ENCODE measurements at regions not wholly inside any gene's neighbourhood (a gene's known extent, or its start where the extent isn't known, plus 50 kb on each side); places are given as distances from the start of the nearest gene placed in this dataset.

DNA sequence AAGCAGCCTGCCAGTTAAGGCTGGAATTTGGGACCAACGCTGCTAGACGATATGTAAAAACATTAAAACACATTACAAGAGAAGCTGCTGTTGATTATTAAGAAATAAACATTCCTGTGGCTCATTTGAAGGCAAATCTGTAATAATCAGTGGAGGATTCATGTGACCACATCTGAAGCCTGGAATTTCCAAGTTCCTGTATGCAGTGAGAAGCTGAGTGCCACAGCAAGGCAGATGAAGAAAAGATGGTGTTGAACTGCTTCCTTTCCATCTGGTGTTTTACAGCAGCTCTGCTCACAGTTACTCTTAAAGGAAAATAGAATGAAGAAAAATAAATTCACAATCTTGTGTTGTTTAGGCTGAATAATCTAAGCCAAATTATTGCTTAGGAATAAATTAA, 139.3 kb upstream of the ROBO2 start:
- no peak for DNase-seq (ENCODE audit: low spot score)

DNA sequence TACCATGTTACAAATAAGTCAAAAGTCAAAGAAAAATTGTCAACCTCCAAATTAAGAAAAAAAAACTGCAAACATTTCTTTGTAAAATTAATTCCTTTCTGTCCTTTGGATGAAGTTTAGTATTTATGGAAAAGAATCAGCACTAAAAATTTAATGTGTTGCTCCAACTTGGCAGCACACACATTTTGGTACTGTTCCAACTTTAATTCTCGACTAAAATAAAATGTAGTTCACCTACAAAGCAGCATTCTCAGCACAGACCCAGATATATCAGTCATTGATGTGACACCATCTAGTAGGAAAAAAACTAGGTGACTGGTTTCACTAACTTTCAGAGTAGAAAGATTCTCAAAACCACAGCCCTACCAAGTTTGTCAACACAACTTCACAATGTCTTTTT, 131.7 kb upstream of the ROBO2 start:
- DNase-seq (ENCODE audit: low spot score) = no peak

DNA sequence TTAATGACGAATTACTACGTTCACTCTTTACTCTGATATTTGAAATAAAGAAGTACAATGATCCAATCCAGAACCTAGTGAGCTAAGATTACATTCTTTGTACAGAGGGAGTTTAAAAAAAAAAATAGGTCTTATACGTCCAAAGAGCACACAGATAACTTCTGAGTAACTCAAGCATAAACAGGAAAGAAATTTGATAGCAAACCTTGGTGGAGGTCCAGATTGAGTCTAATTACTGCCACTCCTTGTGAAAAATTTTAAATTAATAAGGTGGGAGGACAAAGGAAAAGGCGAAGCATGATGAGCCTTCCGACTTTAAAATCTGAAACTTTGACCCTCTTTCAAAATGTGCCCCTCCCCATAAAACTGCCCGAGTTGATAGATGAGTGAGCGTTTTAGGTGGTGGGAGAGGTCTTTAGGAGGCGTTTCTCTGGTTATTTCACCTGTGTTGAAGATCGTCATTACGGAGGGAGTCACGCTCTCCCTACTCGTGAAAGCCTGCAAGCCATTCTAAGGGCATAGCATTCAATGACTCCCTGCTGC, 127.0 kb upstream of the ROBO2 start:
- DNase-seq (ENCODE audit: low spot score) = no peak

DNA sequence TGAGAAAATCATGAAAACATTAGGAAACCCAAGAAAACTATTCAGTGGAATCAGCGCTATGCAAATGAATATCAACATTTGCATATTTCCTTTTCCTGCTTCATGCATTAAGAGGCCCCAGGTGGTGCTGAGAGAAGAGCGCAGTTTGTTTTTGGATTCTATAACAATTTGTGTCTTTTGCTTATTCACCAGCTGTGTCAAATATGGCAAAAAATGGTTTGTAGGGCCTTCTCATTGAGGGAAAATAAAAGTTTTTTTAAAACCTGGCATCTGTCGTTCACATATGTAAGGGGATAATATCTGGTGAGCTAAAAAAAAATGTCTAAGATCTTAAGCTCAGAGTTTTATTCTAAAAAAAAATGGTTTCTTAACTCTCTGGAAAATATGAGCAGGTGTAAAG, 122.5 kb upstream of the ROBO2 start:
- DNase-seq (ENCODE audit: low spot score) = no peak

DNA sequence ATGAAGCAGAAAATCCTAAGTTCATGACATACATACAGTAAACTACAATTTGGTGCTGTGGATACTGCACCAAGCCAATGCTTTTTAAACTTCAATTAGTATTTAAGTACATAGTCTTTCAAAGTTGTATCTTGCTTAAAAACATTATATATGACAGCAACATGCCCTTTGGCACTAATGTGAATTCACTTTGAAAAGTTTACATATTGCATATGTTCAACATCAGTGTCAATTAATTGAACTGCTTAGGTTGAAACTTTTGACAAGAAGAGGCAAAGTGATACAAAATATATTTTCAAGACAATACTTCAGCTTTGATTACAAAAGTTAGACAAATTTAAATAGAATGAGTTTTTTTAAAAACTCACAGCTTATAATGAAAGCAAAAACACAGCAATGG, 119.4 kb upstream of the ROBO2 start:
- no peak for DNase-seq (ENCODE audit: low spot score)

DNA sequence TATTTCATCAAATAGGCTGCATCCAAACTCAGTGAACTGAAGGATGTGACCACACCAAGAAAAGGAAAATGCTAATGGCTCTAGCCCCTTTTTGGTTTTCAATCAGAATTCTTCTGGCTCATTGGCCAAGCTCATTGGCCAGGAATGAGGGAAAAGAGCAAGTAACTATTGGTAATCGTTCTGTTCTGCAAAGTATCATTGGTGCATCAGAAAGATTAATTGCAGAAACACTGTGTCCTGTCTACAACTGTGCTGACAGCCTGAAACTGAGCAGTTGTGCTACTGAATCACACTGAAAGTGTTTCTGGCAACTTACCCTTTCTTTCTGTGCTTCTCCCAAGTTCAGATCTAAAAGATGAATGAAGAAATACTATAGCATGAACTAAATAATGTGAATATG, 116.4 kb upstream of the ROBO2 start:
- DNase-seq (ENCODE audit: low spot score) = no peak

DNA sequence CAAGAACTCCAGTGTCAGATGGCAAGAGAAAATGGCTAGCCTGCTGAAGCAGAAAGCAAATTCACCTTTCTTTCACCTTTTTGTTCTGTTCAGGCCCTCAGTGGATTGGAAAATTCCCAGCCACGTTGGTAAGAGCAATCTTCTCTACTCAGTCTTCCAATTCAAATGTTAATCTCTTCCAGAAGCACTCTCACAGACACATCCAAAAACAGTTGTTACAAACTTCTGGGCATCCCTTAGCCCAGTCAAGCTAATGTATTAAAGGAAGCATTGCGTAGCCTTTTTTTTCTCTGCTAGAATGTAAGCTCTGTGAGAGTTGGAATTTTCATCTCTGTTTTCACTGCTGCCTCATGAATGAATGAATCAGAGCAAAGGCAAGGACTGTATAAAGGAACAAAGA, 109.2 kb upstream of the ROBO2 start:
- no peak for DNase-seq (ENCODE audit: low spot score)

DNA sequence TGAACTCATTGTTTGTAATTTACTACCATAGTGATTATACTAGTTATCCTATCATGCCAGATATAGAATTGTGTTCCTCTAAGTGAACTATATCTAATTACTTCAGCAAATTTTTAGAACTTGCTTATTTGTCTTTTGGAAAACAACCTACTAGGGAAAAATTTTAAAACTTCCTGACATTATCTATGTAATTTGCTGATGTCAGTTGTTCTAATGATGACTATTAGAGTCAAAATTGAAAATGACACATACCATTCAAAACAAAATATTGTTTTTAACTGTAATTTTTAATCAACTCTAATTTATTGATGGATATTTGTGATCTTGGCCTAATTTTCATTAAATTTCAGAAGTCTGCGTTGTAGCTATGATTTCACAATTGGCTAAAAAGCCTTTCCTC, 106.7 kb upstream of the ROBO2 start:
- no peak for DNase-seq (ENCODE audit: low spot score)

DNA sequence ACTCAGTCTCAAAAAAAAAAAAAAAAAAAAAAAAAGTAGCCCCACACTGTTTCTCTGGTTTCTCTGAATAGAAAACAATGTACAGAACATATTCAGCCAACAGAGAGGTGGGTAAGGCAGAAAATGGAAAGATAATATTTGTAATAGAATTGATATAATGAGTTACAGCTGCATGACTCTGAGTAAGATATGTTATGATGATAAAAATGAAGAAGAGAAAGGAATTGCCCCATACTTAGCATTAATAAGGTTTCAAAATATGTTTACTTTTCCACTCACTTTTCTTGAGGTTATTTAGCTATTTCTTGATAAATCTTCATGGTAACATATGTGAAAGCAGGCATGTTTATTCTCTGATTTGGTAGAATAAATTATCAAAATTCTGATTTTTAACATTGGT, 100.9 kb upstream of the ROBO2 start:
- DNase-seq (ENCODE audit: low spot score) = no peak

DNA sequence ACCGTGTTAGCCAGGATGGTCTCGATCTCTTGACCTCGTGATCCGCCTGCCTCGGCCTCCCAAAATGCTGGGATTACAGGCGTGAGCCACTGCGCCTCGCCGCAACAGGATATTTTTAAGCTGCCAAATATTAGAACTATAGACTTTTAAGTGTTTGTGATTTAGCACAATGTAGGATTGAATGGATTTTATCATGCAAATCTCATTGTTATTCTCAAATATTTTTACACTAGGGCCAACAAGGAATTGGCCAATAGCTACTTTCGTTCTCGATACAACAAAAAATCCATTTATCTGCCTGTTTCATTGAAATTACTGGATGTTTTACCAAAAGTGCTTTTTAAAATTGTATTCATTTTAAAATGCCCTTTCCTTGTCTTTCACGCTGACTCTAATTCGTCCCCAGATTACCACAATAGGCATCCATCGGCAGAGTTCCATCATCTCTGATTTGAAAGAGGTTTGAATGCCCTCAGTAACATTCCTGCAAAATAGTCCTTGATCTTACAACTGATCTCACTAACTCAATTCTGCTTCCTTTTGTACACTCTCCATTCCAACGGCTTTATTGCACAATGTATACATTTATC, 99.6 kb upstream of the ROBO2 start:
- DNase-seq (ENCODE audit: low spot score) = no peak

DNA sequence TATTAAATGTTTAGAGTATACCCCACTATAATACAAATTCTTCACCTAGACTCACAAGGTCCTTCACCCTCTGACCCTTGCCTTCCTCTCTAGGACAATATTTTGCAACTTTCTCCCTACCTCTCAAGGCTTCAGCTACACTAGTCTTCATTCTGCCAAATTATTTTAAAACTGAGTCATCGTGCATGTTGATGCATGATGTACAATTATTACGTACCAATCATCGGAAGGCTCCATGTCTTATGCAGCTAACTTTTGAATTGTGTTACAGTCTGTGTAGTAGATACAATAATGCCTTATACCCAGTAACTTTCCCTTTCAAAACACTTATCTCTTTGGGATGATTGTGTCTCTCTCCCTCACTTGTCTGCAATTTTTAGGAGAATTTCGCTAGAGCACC, 98.5 kb upstream of the ROBO2 start:
- no peak for DNase-seq (ENCODE audit: low spot score)

DNA sequence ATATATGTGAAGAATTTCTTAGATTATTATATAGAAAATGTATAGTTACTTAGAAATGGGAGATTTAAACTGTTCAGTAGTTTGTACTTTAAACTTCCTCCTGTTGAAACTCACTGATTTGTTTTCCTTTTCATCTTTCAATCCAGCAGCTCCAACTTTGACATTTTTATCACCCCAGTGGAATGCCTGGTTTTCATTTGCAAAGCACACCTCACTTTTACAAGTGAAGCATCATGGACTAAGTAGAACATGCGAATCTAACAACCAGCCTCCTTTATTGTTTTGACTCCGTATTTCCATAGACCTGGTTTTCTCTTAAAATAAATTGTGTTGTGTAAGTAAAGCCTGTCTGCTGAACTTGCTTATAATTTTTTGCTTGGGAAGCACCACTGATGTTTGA, 97.8 kb upstream of the ROBO2 start:
- no peak for DNase-seq (ENCODE audit: low spot score)

DNA sequence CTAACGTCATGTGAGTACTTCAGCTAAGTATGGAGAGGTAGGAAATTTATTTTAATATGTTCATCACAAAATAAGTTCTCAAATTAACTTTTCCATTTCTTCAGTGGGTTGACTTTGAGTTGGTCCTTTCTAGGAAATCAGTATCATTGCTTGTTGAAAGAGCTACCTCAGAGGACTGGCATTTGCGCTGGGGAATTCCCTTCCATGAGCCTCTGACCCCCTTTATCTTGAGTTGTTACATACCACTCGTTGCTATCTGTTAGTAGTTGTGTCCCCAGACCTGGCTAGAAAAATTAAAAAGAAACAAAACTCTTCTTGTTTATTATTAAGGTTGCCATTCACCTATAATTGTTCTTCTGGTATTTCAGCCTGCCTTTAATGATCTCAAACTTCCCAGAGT, 96.8 kb upstream of the ROBO2 start:
- no peak for DNase-seq (ENCODE audit: low spot score)

DNA sequence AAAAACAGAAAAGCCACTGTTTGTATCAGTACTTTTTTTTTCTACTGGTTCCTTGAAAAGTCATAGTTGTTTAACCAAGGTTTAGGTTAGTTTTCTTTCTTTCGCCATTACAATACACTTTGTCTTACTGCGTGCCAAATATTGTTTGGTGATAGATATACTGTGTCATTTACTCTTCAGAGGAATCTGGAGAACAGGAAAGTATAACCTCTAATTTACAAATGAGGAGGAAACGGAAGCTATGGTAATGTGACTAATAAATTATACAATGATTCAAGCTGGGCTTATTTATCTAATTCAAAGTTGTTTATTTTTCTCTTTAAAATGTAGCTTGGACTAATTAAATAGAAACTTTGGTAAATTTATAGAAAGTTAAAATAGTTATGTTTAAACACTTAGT, 96.2 kb upstream of the ROBO2 start:
- no peak for DNase-seq (ENCODE audit: low spot score)

DNA sequence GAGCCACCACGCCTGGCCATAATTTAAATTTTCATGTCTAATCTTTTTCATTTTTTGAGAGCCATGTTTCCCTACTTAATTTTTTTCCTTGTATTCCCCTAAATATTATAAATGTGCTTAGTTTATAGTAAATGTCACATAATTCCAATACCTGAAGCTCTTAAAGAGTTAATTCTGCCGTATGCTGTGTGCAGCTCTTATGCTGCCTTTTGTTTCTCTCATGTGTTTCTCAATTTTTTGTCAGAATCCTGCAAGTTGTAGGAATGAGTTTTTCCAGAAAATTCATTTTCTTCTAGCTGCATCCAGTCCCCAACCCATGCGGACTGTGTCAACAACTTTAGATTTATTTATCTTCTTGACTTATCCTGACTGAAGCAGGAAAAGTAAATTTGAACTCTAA, 90.9 kb upstream of the ROBO2 start:
- no peak for DNase-seq (ENCODE audit: low spot score)

DNA sequence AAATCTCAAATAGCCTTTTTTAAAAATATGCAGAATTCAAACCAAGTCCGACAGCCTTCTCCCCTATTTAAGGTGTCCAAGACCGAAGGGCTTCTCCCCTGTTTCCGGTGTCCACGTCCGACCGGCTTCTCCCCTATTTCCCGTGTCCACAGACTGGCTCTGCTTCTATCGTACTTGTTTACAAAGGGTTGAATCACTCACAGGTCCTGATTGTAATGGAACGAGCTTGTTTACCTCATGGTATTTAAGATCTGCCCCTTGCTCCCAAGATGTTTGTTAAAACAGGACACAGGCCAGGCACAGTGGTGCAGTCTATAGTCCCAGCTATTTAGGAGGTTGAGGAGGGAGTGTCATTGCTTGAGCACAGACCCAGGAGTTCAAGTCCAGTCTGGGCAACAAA, 90.4 kb upstream of the ROBO2 start:
- no peak for DNase-seq (ENCODE audit: low spot score)

DNA sequence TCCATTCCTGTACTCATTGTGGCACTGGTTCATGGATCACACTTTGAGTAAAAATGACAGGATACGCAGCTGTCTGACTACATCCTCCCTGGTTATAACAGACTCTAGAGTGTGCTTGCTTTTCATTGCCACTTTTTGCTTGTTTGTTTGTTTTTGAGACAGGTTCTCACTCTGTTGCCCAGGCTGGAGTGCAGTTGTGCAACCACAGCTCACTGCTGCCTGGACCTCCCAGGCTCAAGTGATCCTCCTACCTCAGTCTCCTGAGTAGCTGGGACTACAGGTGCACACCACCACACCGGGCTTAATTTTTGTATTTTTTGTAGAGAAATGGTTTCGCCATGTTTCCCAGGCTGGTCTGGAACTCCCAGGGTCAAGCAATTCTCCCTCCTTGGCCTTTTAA, 89.3 kb upstream of the ROBO2 start:
- DNase-seq (ENCODE audit: low spot score) = no peak

DNA sequence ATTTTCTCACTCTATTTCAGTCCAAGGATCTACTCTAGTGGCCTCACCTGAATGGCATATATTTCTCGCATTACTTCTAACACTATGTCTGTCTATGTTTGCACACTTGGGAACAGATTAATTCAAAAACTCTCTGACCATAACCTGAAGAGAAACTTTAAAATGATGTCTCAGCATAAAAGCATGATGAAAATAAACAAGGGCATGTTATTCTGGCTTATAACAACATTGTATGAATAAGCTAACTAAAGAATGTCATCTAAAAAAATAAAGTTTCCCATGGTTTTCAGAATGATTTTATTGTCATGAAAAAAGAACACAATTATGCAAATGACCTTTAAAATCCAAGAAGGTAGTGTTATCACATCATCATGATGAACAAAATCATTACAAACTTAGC, 85.5 kb upstream of the ROBO2 start:
- DNase-seq (ENCODE audit: low spot score) = no peak

DNA sequence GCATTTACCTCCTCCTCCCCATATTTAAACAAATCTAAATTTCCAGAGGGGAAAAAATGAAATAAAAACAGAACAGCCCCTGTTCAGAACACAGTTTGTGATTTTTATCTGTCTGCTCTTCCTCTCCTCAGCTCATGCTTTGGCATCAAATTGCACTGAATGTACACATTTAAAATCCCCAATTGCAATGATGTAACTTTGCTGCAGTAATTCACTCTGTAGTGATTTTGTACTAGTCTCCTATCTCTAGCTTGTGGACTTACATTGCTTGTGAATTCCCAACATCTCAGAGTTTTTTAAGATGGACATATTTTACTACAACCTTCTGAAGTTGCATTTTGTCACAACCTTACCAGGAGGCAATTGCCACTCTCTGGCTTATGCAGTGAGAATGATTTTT, 81.6 kb upstream of the ROBO2 start:
- DNase-seq (ENCODE audit: low spot score) = no peak

DNA sequence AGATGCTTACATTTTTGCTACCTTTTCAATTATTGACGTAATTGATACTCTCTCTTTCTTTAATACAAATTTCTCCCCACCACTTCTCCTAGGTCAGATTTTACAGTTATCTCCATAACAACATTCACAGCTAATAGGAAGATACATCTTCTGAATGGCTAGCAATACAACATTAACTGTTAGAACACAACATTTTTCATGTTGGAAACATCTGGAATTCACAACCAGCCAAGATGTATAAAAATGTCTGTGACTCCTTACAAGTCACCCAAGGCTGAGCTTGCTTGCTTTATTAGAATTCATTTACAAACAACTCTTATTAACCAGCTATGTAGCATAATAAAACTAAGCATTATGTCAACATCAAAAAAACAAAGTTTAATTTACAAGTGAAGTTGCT, 81.0 kb upstream of the ROBO2 start:
- no peak for DNase-seq (ENCODE audit: low spot score)

DNA sequence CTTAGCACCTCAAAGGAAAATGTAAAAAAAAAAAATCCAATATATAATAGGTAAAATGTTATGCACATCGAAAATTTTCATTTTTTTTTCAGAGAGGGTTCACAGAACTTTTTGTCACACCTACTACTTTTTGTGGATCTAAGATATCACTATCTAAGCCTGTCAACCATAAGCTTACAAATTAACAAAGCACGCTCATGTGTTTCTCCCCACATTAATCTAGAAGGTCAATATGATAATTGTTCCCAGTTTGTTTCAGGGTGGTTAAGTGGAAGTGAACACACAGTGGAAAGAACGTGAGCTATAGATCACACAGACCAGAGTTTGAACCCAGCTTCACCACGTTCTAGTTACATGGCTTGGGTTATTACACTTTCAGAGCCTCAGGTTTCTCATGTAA, 78.6 kb upstream of the ROBO2 start:
- no peak for DNase-seq (ENCODE audit: low spot score)

DNA sequence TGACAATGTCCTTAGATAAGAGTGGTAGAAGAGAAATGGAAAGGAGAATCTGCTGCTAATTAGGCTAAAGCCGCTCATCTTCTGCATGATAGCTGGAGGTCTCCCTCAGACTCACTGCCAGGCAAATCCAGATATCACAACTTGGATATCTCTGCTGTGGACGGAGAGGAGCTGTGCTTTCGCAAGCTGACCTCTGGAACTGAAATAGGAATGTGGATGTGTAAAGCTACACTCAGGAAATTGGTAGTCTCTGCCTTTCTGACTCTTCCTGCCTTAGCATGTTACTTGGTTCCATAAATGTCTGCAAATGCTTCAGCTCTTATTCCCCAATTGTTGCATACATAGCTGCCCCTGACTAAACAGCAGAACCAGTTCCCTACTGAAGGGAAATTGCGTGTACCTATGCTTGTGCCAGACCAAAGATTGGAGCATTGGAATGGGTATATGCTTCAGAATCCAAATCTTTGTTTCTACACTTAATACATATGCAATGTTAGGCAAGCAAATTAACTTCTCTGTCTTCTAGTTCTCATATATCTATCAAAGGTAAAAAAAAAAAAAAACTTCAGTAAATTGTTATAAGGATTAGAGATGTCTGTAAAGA, 74.7 kb upstream of the ROBO2 start:
- no peak for DNase-seq (ENCODE audit: low spot score)

DNA sequence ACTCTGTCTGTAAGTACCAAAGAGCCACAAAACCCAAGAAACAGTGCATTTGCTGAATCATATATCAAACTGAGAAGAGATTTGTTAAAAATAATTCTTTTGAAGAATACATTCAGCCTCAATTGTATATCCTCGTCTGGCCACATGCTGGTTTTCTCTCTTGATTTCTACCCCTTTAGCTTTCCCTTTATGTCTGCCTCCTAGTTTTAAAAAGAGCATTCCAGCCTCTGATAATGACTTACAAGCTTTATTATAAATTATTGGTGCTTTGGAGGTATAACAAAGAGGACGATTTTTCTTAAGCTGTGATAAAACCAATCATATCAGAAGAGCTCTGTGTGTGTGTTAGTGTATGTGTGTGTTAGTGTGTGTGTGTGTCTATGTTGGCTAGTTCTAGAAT, 70.4 kb upstream of the ROBO2 start:
- DNase-seq (ENCODE audit: low spot score) = no peak

DNA sequence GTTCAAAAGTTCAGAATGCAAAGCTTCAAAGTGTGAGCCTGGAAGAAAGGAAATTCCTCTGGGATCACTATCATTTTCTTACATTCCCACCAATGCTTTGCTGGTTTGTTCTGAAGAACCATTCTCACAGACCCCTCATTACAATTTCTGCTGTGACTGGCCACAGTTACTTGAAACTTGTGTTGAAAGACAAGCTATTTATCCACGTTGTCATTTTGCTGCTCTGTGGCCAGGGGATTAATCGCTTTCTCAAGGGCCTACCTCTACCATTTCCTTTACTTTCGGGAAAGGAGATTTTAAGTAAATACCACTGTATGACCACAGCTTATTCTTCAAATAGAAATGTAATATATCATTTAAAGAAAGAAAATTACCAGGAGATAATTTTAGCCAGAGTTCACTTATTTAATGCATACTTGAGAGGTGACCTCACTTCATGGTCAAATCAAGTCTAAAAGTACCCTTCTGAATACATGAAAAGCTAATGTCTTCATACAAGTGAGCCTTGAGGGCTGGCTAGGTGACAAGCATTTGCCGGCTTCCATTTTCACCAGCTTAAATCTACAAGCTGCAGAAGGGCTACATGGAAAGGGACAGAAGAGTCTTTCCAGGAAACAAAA, 69.8 kb upstream of the ROBO2 start:
- DNase-seq (ENCODE audit: low spot score) = no peak

Data from AG20443 (cell line).